Activated T-cell treated with anti-CD3 and anti-CD28 coated beads for 4 hours (primary cell): ENCODE measurements at regions not wholly inside any gene's neighbourhood (a gene's known extent, or its start where the extent isn't known, plus 50 kb on each side); places are given as distances from the start of the nearest gene placed in this dataset.
A peak's percentile ranks its signal among the peaks of the same experiment; 100 is the strongest.

Source experiments
- DNase-seq: peaks from one replicate; pipeline ENCODE4 v3.0.0-alpha.2; 2020

- no peak for DNase-seq
Observed at GRCh38 chr14:49971156-49972130, 78.6 kb downstream of the ARF6 start.

GRCh38 chr14:49972131-49972671 lies 79.3 kb downstream of the ARF6 start:
- no peak for DNase-seq

DNA sequence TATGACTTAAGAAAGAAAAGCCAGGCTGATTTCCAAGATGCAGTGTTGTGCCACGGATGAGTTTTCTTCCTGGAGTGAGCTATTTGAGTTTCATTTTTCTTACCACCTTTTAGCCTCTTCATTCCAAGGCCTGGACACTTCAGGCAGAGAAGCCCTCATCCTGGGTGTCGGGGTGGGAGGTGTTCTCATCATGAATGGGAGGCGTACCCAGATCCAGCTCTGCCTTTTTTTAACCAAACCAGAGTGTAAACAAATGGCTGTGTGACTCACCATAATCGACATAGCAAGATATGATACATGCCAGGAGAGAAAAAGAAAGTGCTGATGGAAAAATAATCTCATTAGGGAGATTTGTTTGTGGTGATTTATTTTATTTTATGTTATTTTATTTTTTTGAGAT lies 79.9 kb downstream of the ARF6 start:
- no peak for DNase-seq

- DNase-seq: no peak
Observed at GRCh38 chr14:49975276-49975675, 82.4 kb downstream of the ARF6 start.

DNA sequence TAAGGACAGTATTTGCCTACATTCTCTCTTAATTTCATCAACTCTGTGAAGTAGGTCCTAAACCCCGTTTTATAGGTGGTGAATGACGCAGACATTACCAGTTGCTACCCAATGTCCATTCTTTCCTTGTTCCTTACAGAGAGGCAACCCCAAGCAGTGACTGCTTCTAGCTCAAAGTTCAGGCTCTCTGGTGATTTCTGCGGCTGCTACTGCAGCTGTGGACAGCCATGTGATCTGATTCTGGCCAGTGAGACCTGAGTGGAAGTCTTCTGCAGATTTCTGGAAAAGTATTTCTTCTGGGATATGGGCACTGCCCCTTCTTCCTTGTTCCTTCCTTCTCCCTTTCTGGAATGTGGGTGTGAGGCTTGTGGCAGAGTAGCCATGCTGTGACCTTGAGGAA lies 82.9 kb downstream of the ARF6 start:
- DNase-seq: no peak

DNA sequence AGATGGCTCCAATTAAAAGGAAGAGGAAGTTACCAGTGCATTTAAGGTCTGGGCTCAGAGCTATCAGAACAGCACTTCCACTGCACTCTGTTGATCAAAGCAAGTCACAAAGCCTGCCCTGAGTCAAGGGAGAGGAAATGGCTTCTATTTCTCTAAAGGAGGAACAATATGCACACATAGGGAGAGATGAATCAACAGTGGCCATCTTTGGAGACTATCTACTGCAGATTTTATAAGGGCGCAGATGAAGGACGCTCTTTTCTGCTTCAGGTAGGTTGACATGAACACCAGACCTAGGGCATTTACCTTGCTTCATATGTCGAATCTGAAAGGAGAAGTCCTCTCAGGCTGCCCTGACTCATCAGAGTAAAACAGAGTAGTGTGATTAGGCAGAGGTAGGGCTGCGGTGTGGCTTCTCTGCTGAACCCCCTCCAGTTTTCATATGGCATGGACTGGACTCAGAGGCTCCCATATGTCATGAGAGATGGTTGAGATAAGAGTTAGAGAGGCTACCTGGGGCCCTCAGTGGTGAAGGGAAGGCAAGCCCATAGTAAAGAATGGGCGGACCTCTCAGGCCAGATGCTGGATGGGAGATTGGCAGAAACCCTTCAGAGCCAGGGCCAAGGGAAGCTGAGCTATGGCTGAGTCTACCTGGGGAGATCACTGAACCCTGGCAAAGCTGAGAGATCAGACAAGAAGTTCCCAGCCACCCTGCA lies 84.4 kb downstream of the ARF6 start:
- peak; percentile 36 for DNase-seq

GRCh38 chr14:49980027-49980426 lies 87.1 kb downstream of the ARF6 start:
- no peak for DNase-seq

DNA sequence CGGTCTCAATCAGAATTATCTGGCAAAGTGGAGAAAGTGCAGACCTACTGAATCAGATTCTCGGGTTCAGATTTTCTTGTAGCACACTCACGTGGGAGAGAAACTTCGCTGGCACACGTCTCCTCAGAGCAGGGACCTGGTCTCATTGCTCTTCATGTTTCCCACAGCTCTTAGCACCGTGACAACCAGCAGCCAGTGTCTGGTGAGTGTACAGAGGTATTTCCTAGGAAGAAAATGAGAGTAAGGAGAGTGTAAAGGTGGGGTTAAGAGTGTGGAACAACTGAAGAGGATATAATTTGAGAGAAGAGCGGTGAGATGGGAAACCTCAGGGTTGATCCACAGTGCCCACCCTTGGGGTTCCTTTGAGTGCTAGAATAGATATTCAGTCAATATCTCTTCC lies 89.2 kb downstream of the ARF6 start:
- DNase-seq: no peak

- no peak for DNase-seq
Observed at GRCh38 chr14:49982501-49982951, 89.6 kb downstream of the ARF6 start.

- DNase-seq: no peak
Observed at GRCh38 chr14:49984424-49984823, 91.5 kb downstream of the ARF6 start.

GRCh38 chr14:49986343-49987014 lies 93.6 kb downstream of the ARF6 start:
- no peak for DNase-seq

DNA sequence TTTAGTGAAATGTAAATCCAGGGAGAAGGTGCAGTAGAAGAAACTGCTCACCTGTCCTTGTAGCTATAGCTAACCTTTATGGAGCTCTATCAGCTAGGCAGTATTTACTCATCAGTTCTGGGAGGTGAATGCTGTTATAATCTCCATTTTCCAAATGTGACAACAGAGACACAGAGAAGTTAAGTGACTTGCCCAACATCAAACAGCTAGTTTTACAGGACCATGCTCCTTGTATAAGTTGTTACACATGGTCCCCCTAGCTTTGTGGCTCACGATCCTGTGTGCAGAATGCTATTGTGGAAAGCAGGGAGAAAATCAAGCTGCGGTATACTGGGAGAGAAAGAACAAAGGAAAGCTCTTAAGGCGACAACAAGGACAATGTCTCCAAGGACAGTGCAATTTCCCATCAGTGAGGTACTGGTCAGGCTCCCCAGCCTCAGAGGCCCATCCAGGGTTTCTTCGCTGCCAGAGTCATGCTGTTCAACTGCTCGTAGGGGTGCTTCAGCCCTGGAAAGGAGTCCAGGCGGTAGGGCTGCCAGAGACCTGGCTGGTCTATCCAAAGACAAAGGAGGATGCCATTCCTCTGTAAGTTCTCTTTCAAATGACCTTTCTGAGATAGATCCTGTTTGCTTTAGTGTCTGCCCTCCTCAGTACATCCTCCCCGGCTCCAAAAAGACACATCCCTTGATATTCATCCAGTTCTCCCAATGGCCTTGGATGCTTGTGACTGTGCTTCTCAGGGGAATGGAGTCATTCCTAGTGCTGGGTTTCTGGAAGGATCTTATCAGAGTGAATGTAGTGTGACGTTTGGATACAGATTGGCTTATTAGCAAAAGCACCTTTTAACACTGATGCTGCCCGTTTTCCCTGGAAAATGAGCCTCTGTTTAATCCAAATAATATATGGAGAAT lies 95.5 kb downstream of the ARF6 start:
- DNase-seq: no peak

GRCh38 chr14:49989966-49990365 lies 97.1 kb downstream of the ARF6 start:
- no peak for DNase-seq

- DNase-seq: no peak
Observed at GRCh38 chr14:49991491-49991890, 98.6 kb downstream of the ARF6 start.

GRCh38 chr14:49992036-49992435 lies 99.2 kb downstream of the ARF6 start:
- DNase-seq: no peak

DNA sequence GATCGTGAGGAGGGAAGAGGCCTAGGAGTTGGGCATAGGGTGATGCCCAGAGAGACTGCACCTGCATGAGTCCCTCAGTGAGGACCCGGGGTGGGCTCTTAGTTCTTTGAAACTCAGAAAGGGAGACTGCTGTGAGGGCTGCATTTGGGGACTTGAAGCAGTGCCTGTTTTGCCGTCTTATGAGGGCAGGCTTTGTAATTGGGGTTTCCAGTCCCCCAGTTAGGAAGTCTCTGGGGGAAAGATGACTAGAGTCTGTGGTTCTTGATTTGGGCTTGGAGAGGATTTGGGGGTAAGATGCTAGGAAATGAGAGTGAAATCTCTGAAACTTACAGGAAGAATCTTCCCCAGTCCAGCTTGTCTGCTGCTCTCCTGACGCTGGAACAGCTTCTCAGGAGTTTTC lies 99.6 kb downstream of the ARF6 start:
- DNase-seq: no peak

- no peak for DNase-seq
Observed at GRCh38 chr14:49992901-49993339, 100.0 kb downstream of the ARF6 start.

DNA sequence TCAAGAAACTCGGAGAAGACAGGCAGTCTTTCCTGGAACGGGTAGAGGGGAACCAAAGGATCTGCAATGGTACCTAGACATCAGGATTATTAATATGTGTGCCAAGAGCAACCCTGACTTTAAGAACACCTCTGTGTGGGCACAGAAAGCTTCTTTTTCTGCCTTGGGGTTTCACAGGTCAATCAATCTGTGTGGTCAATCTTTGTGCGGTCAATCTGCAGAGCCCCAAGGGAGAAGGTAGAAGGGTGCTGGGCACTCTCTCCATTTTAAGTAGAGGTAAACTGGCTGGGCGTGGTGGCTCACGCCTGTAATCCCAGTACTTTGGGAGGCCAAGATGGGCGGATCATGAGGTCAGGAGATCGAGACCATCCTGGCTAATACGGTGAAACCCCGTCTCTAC lies 100.7 kb downstream of the ARF6 start:
- no peak for DNase-seq

DNA sequence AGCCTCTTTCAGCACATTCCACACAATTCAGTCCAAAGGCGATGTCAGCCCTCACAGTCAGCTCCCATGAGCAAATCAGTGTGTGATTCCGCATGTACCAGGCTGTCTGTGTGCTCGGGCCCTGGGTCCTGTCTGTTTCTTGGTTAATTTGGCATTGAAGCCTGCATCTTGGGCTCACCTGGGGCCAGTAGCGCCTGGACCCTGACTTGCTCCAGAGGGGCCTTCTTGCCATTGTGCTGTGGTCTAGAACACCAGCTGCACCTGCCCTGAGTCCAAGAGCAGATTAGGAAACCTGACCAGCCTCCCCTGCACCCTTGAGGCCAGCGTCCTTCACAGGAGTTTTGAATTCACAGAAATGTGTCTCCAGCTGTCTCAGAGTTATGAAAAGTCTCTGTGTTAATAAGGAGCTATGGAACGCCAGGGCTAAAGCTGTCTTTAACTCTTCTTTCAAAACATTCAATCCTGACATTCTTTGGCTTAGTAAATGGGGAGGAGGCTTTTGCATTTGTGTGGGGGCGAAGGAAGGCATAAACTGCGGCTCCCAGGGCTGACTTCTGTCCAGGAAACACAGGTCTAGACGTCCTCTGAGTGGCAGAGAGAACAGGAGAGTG lies 102.2 kb downstream of the ARF6 start:
- DNase-seq: no peak

- DNase-seq: no peak
Observed at GRCh38 chr14:49997991-49998390, 105.1 kb downstream of the ARF6 start.

DNA sequence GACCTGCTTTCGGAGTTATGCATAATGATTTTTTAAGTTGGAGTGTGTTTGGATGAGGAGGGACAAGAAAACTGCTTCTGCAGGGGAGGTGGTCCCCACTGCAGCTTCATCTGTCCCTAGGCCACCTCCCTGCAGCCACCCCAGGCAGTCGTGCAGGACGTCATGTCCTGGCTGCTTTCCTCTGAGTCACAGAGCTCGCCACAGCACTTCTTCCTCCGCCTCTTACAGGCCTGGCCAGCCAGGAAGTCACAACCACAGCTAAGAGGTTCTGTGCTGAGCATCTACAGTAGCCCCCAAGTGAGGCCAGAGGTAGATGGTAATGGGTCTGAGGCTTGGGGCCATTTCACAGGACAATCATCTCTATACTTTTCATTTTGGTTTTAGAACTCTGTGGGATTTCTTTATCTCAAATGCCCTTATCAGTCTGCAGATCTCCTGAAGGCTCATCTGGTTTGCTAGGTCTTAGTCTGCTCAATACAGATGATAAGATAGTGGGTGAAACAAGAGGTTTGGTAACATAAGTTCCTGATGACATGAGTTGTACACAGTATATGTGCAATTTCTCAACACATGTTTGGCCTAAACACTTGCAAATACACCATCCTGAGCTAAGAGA lies 106.4 kb downstream of the ARF6 start:
- peak; percentile 37 for DNase-seq
